ENCODE measurements at regions not wholly inside any gene's neighbourhood (a gene's known extent, or its start where the extent isn't known, plus 50 kb on each side); places are given as distances from the start of the nearest gene placed in this dataset.
"Not testable (repeated sequence)": the region's sequence is repeated elsewhere in the genome, so short reads cannot be mapped to it uniquely, and the experiment has no call there.

DNA sequence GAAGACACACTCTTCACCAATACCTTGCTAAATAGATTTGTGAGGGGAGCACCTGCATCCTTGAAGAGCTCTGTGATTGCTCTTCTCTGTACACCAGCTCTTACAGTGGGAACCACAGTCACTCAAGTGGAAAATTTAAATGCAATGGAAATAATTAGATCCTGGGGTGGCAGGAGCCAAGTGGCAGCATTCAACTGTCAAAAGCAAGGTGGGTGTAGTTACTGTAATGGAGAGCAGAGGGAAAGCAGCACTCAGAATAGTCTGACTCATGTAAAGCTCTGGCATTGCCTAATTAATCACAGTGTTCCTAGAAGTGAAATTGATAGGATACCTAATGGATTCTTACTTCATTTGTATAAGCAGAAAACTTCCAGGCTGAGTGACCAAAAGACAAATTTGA, 245.8 kb downstream of the KCNE4 start (continued):
- TF ChIP-seq TAF7 (optimal IDR thresholded peaks at IDR 0.05; ENCODE audit: borderline replicate concordance, low read depth, low read length) (no peak), SRF (IDR thresholded peaks at IDR 0.05; ENCODE audit: low read depth, low read length) (no peak), TEAD4 (IDR thresholded peaks at IDR 0.05; ENCODE audit: low read depth, low read length) (no peak), NRF1 (IDR thresholded peaks at IDR 0.05; ENCODE audit: low read depth, low read length) (no peak)

DNA sequence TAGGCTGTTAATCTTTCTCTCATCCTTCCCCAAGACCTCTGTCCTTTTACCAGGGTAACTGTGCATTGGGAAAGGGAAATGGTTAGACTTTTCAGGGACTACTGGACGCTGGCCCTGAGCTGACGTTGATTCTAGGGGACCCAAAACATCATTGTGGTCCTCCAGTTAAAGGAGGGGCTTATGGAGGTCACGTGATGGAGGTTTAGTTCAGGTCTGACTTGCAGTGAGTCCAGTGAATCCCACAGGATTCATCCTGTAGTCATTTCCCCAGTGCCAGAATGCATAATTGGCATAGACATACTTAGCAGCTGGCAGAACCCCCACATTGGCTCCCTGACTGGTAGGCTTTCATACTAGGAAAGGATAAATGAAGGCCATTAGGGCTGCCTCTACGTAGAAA, 246.3 kb downstream of the KCNE4 start:
- H3K4me2 ChIP-seq (ENCODE audit: insufficient read depth in 1 of 2, low read depth in 2 of 2, low read length in 2 of 2); H3K14ac ChIP-seq (ENCODE audit: insufficient read length); H3K56ac ChIP-seq (replicated peaks; ENCODE audit: insufficient read length, low read depth, low read length); H2BK15ac ChIP-seq (ENCODE audit: low read length); H3K27ac ChIP-seq (ENCODE audit: low read depth, low read length); H4K20me1 ChIP-seq (replicated peaks in 1 of 2; ENCODE audit: control insufficient read depth in 1 of 2, insufficient read depth in 2 of 2, low read length in 2 of 2); H3K9me3 ChIP-seq (ENCODE audit: insufficient read depth in 2 of 2, low read depth in 1 of 2, low read length in 1 of 2); H2BK20ac ChIP-seq (ENCODE audit: low read length); H3K79me2 ChIP-seq (ENCODE audit: control insufficient read depth in 1 of 2, insufficient read depth in 2 of 2, low read length in 2 of 2); H3K4me3 ChIP-seq (ENCODE audit: extremely low read depth in 1 of 4, insufficient read depth in 2 of 4, low read depth in 3 of 4, low read length in 4 of 4); H3K4ac ChIP-seq (replicated peaks; ENCODE audit: insufficient read length, low read depth, low read length); H4K91ac ChIP-seq (replicated peaks; ENCODE audit: insufficient read length, low read length); H4K8ac ChIP-seq (ENCODE audit: extremely low read depth, insufficient read depth, low read length); H3K27me3 ChIP-seq (replicated peaks in 1 of 4; ENCODE audit: control insufficient read depth in 3 of 4, extremely low read depth in 1 of 4, insufficient read depth in 3 of 4, low read length in 3 of 4); H2BK120ac ChIP-seq (replicated peaks; ENCODE audit: low read depth, low read length); H3K4me1 ChIP-seq (replicated peaks in 1 of 4; ENCODE audit: control insufficient read depth in 3 of 4, insufficient read depth in 4 of 4, low read length in 3 of 4); H3K79me1 ChIP-seq (ENCODE audit: low read depth, low read length); H4K5ac ChIP-seq (ENCODE audit: insufficient read length, low read depth, low read length); FAIRE-seq; DNase-seq (ENCODE audit: low read depth in 1 of 2, low spot score in 2 of 2); H3K23ac ChIP-seq (ENCODE audit: insufficient read length); H2BK12ac ChIP-seq (ENCODE audit: low read depth, low read length); H3K18ac ChIP-seq (ENCODE audit: extremely low read depth, low read length); H3K23me2 ChIP-seq (ENCODE audit: low read depth, low read length); H3K9ac ChIP-seq (replicated peaks in 1 of 4; ENCODE audit: extremely low read depth in 1 of 4, low read depth in 3 of 4, low read length in 3 of 4); H3K36me3 ChIP-seq (ENCODE audit: control insufficient read depth in 2 of 4, insufficient read depth in 4 of 4, low read length in 3 of 4); H2BK5ac ChIP-seq (ENCODE audit: low read depth, low read length); H2AFZ ChIP-seq (ENCODE audit: low read length); H2AK5ac ChIP-seq (ENCODE audit: low read depth, low read length); POLR2A ChIA-PET (ENCODE audit: partially characterized antibody): not testable (repeated sequence)
- CTCF ChIA-PET (ENCODE audit: partially characterized antibody), result interaction anchor here (1.0 to 1.3 kb wide), 4 partner anchors 8 to 98 kb away, joined by 3 to 6 read pairs (median 4); no protein-coding TSS in a partner anchor
- WGBS, 2 experiments (ENCODE audit: extremely low coverage in 1 of 2, insufficient coverage in 1 of 2, insufficient read length in 1 of 2, insufficient replicate concordance in 2 of 2, low coverage in 1 of 2, low lambda C conversion rate in 2 of 2, missing lambda C conversion rate in 1 of 2), result 89% methylated on average over 4 of the region's 4 CpGs; no CpG with 5 or more reads in 1 of the 2 experiments

Measured in H1 (cell line).